Astrocyte (in vitro differentiated cells and primary cell): ENCODE measurements at regions not wholly inside any gene's neighbourhood (a gene's known extent, or its start where the extent isn't known, plus 50 kb on each side); places are given as distances from the start of the nearest gene placed in this dataset.

ENCODE experiments used
- DNase-seq: peaks from one replicate; pipeline ENCODE4 v3.0.0-alpha.2; 2010; ENCODE audit warnings: low read depth
- FAIRE-seq: peaks from 2 replicates; lab custom pipeline; 2011; peaks lifted over from hg19 to GRCh38; lab: Jason Lieb, UNC
- H2AFZ ChIP-seq: 2 replicates; pipeline ENCODE4 v1.6.0; 2012; ENCODE audit warnings: low read depth, low read length, inconsistent platforms
- H3K27ac ChIP-seq: 2 replicates; pipeline ENCODE4 v1.5.1; 2011; ENCODE audit warnings: low read depth, low read length, inconsistent platforms
- H3K27me3 ChIP-seq: 2 replicates; pipeline ENCODE4 v1.6.0; 2011; ENCODE audit warnings: low read length, inconsistent platforms; ENCODE audit not compliant: insufficient read depth
- H3K36me3 ChIP-seq: 2 replicates; pipeline ENCODE4 v1.5.1; 2011; ENCODE audit warnings: low read length, inconsistent platforms; ENCODE audit not compliant: insufficient read depth
- H3K4me1 ChIP-seq: 2 replicates; pipeline ENCODE4 v1.5.1; 2011; ENCODE audit warnings: low read length, inconsistent platforms; ENCODE audit not compliant: insufficient read depth
- H3K4me2 ChIP-seq: 2 replicates; pipeline ENCODE4 v1.6.0; 2012; ENCODE audit warnings: low read length, inconsistent platforms
- H3K4me3 ChIP-seq: 2 replicates; pipeline ENCODE4 v1.5.1; 2011; ENCODE audit warnings: low read depth, mild to moderate bottlenecking, low read length, inconsistent platforms; ENCODE audit not compliant: insufficient read depth
- H3K79me2 ChIP-seq: 2 replicates; pipeline ENCODE4 v1.6.0; 2012; ENCODE audit warnings: mild to moderate bottlenecking, low read length, inconsistent platforms; ENCODE audit not compliant: insufficient read depth
- H3K9ac ChIP-seq: 2 replicates; pipeline ENCODE4 v1.6.0; 2012; ENCODE audit warnings: mild to moderate bottlenecking, low read length, inconsistent platforms
- H3K9me3 ChIP-seq: 2 replicates; pipeline ENCODE4 v1.5.1; 2012; ENCODE audit warnings: low read depth, mild to moderate bottlenecking, low read length, inconsistent platforms; ENCODE audit not compliant: insufficient read depth
- H4K20me1 ChIP-seq: 2 replicates; pipeline ENCODE4 v1.6.0; 2012; ENCODE audit warnings: low read length, inconsistent platforms; ENCODE audit not compliant: insufficient read depth
- H3K27ac Mint-ChIP-seq: one replicate; pipeline ENCODE4 v1.8.0; 2021; ENCODE audit warnings: mild to moderate bottlenecking, mixed read lengths; ENCODE audit not compliant: unreplicated experiment
- H3K27me3 Mint-ChIP-seq: one replicate; pipeline ENCODE4 v1.8.0; 2021; ENCODE audit warnings: low read depth, mixed read lengths; ENCODE audit not compliant: unreplicated experiment
- H3K36me3 Mint-ChIP-seq: one replicate; pipeline ENCODE4 v1.8.0; 2021; ENCODE audit warnings: low read depth, mixed read lengths; ENCODE audit not compliant: unreplicated experiment
- H3K4me1 Mint-ChIP-seq: one replicate; pipeline ENCODE4 v1.8.0; 2021; ENCODE audit warnings: low read depth, mixed read lengths; ENCODE audit not compliant: unreplicated experiment
- H3K4me3 Mint-ChIP-seq: one replicate; pipeline ENCODE4 v1.8.0; 2021; ENCODE audit warnings: mild to moderate bottlenecking, moderate library complexity, mixed read lengths; ENCODE audit not compliant: unreplicated experiment
- H3K9me3 Mint-ChIP-seq: one replicate; pipeline ENCODE4 v1.8.0; 2021; ENCODE audit warnings: mild to moderate bottlenecking, mixed read lengths; ENCODE audit not compliant: unreplicated experiment
- CTCF ChIP-seq: IDR thresholded peaks from 2 replicates; pipeline ENCODE4 v1.5.1; 2011; ENCODE audit warnings: low read depth, mild to moderate bottlenecking, inconsistent platforms, low read length, moderate library complexity; ENCODE audit not compliant: insufficient read depth
- EZH2 ChIP-seq: IDR thresholded peaks from 2 replicates; pipeline ENCODE4 v1.6.1; 2012; ENCODE audit warnings: mild to moderate bottlenecking, low read length, inconsistent platforms; ENCODE audit not compliant: insufficient read depth

GRCh38 chr2:64234785-64235184 is 90.6 kb upstream of the PELI1 start:
- no peaks in the 10 kb centered on the region for H3K9me3 Mint-ChIP-seq
- no peaks in the 10 kb centered on the region for H3K4me1 ChIP-seq
- H3K36me3 ChIP-seq = no peaks in the 10 kb centered on the region
- no peaks in the 10 kb centered on the region for H3K79me2 ChIP-seq
- H3K9me3 ChIP-seq = no peaks in the 10 kb centered on the region
- H3K4me2 ChIP-seq = no peak overlapping the region
- no peak overlapping the region for H2AFZ ChIP-seq
- H3K9ac ChIP-seq = no peak overlapping the region
- H3K27ac ChIP-seq = no peak overlapping the region
- H3K4me3 ChIP-seq = no peak overlapping the region
- no peak overlapping the region for H3K27ac Mint-ChIP-seq
- peaks cover 4% of the 10 kb centered on the region for H3K27me3 Mint-ChIP-seq
- TF ChIP-seq CTCF = no peak
- no peak for TF ChIP-seq EZH2
- no peaks in the 10 kb centered on the region for H4K20me1 ChIP-seq
- no peaks in the 10 kb centered on the region for H3K36me3 Mint-ChIP-seq
- peaks cover 4% of the 10 kb centered on the region for H3K27me3 ChIP-seq
- FAIRE-seq = no peak
- DNase-seq = no peak
- H3K4me1 Mint-ChIP-seq = peaks cover 2% of the 10 kb centered on the region
- no peak overlapping the region for H3K4me3 Mint-ChIP-seq

GRCh38 chr2:64237266-64237665 is 93.0 kb upstream of the PELI1 start:
- no peaks in the 10 kb centered on the region for H3K36me3 Mint-ChIP-seq
- H3K27me3 Mint-ChIP-seq = peaks cover 4% of the 10 kb centered on the region
- no peaks in the 10 kb centered on the region for H3K4me1 Mint-ChIP-seq
- Histone ChIP-seq H3K36me3 (no peaks in the 10 kb centered on the region), H3K27me3 (peaks cover 4% of the 10 kb centered on the region), H3K4me3 (no peak overlapping the region), H3K4me1 (no peaks in the 10 kb centered on the region), H4K20me1 (no peaks in the 10 kb centered on the region), H3K9ac (no peak overlapping the region), H3K27ac (no peak overlapping the region), H3K9me3 (no peaks in the 10 kb centered on the region), H3K79me2 (no peaks in the 10 kb centered on the region), H3K4me2 (no peak overlapping the region), H2AFZ (no peak overlapping the region)
- no peak overlapping the region for H3K27ac Mint-ChIP-seq
- no peak for FAIRE-seq
- H3K9me3 Mint-ChIP-seq = no peaks in the 10 kb centered on the region
- DNase-seq = no peak
- no peak overlapping the region for H3K4me3 Mint-ChIP-seq
- TF ChIP-seq CTCF (no peak), EZH2 (no peak)

GRCh38 chr2:64238799-64239198 is 94.6 kb upstream of the PELI1 start:
- H3K9ac ChIP-seq = no peak overlapping the region
- Mint-ChIP-seq H3K9me3 (no peaks in the 10 kb centered on the region), H3K4me1 (peaks cover 3% of the 10 kb centered on the region), H3K27me3 (no peaks in the 10 kb centered on the region), H3K4me3 (no peak overlapping the region), H3K36me3 (no peaks in the 10 kb centered on the region), H3K27ac (no peak overlapping the region)
- no peak overlapping the region for H3K27ac ChIP-seq
- H3K4me3 ChIP-seq = no peak overlapping the region
- H3K4me1 ChIP-seq = no peaks in the 10 kb centered on the region
- no peak overlapping the region for H3K4me2 ChIP-seq
- DNase-seq (no peak), FAIRE-seq (no peak)
- H3K79me2 ChIP-seq = no peaks in the 10 kb centered on the region
- no peaks in the 10 kb centered on the region for H3K36me3 ChIP-seq
- TF ChIP-seq CTCF (no peak), EZH2 (no peak)
- H3K27me3 ChIP-seq = peaks cover 4% of the 10 kb centered on the region
- H3K9me3 ChIP-seq = no peaks in the 10 kb centered on the region
- H4K20me1 ChIP-seq = no peaks in the 10 kb centered on the region
- no peak overlapping the region for H2AFZ ChIP-seq
